Sigmoid colon (tissue), 6 donors: ENCODE measurements at regions not wholly inside any gene's neighbourhood (a gene's known extent, or its start where the extent isn't known, plus 50 kb on each side); places are given as distances from the start of the nearest gene placed in this dataset.
"Not testable (repeated sequence)": the region's sequence is repeated elsewhere in the genome, so short reads cannot be mapped to it uniquely, and the experiment has no call there.

ENCODE experiments used
- DNase-seq: peaks from one replicate; pipeline ENCODE4 v3.0.0-alpha.2; 2019
- H3K27ac ChIP-seq, 4 donors: fragments of 200-600 bp; sonication (generic); one replicate each; pipeline ENCODE4 v1.5.1; 2016 to 2019; ENCODE audit warnings: mild to moderate bottlenecking in 1 of 4
- H3K27me3 ChIP-seq, 3 donors: fragments of 200-600 bp; sonication (generic); one replicate each; pipeline ENCODE4 v1.5.1; 2019; ENCODE audit warnings: mild to moderate bottlenecking in 1 of 3
- H3K36me3 ChIP-seq, 4 donors: fragments of 200-600 bp; sonication (generic); one replicate each; pipeline ENCODE4 v1.5.1; 2016 to 2019
- H3K4me1 ChIP-seq, 4 donors: fragments of 200-600 bp; sonication (generic); one replicate each; pipeline ENCODE4 v1.5.1; 2017 to 2019
- H3K4me3 ChIP-seq, 4 donors: fragments of 200-600 bp; sonication (generic); one replicate each; pipeline ENCODE4 v1.5.1; 2017 to 2019; ENCODE audit warnings: mild to moderate bottlenecking in 2 of 4, moderate library complexity in 1 of 4
- H3K9me3 ChIP-seq, 4 donors: fragments of 200-600 bp in 3 of 4; sonication (generic) in 3 of 4; one replicate each; pipeline versions ENCODE4 v1.5.1 to v1.6.1; 2013 to 2019
- CTCF ChIP-seq, 4 experiments: fragments of 450-650 bp in 3 of 4; fragments of 200-600 bp in 1 of 4; IDR thresholded peaks; one replicate each; pipeline ENCODE4 v1.5.1; 2016 to 2019; ENCODE audit warnings: antibody characterized with exemption in 4 of 4, mild to moderate bottlenecking in 3 of 4, moderate library complexity in 2 of 4
- EP300 ChIP-seq, 4 donors: sonication (generic); formaldehyde crosslinking; IDR thresholded peaks; one replicate each; pipeline ENCODE4 v1.6.1; 2017; ENCODE audit warnings: antibody characterized with exemption in 4 of 4
- POLR2A ChIP-seq, 2 donors: fragments of 450-650 bp; IDR thresholded peaks; one replicate each; pipeline ENCODE4 v1.6.1; 2016; ENCODE audit warnings: antibody characterized with exemption in 2 of 2, mild to moderate bottlenecking in 2 of 2, moderate library complexity in 2 of 2
- POLR2AphosphoS5 ChIP-seq, 4 donors: sonication (generic); formaldehyde crosslinking; IDR thresholded peaks; one replicate each; pipeline ENCODE4 v1.6.1; 2017; ENCODE audit warnings: antibody characterized with exemption in 4 of 4
- WGBS, 2 donors: extraction: QIAGEN DNeasy Blood & Tissue Kit; methylation state at CpG; one replicate each; pipeline ENCODE4 v1.1.7; 2013; 5-methylcytosine and 5-hydroxymethylcytosine counted together
- intact Hi-C: fragments of 100-400 bp; cut with DNase I; formaldehyde crosslinking; loops from one replicate; pipeline ENCODE4 v1.15.1; 2023
- small RNA-seq, 3 donors: library from RNA; depleted of rRNA; stranded (forward); fragments of <200 nt; gene quantifications; one replicate each; pipeline ENCODE3, GENCODE V24; 2016
- donor health status: healthy with polysubstance abuse.
- donor health status: healthy.

- intact Hi-C loops, result no loop called here
- Histone ChIP-seq H3K36me3 (no peaks in the 10 kb centered on the region), H3K27me3 (no peaks in the 10 kb centered on the region), H3K4me3 (no peak overlapping the region), H3K4me1 (no peaks in the 10 kb centered on the region), H3K9me3 (no peaks in the 10 kb centered on the region), H3K27ac (no peak overlapping the region)
- TF ChIP-seq POLR2AphosphoS5 (IDR thresholded peaks at IDR 0.05), result no peak
- TF ChIP-seq EP300 (IDR thresholded peaks at IDR 0.05), result no peak
- TF ChIP-seq POLR2A (IDR thresholded peaks at IDR 0.05), result no peak
- no peak for TF ChIP-seq CTCF (IDR thresholded peaks at IDR 0.05)
- DNase-seq, result no peak
- WGBS, 2 donors, result 11 to 41% methylated on average over 1 of the region's 1 CpG
These were observed 98.5 kb downstream of the EHF start for GRCh38 chr11:34719303-34719848.

GRCh38 chr11:34713631-34714030 lies 92.7 kb downstream of the EHF start:
- H3K27me3 ChIP-seq, intact Hi-C loops, H3K4me3 ChIP-seq, H3K4me1 ChIP-seq, H3K27ac ChIP-seq, DNase-seq, H3K36me3 ChIP-seq: not testable (repeated sequence)
- peaks cover 0 to 14% (median 4%) of the 10 kb centered on the region in 4 donors for H3K9me3 ChIP-seq

Small RNA genes lying in the stretch of these regions (small RNA-seq; reads per million reads assigned to genes)
- gene AL359999.1, result 0 reads per million in 3 donors
